ENCODE measurements at regions not wholly inside any gene's neighbourhood (a gene's known extent, or its start where the extent isn't known, plus 50 kb on each side); places are given as distances from the start of the nearest gene placed in this dataset.

- TF ChIP-seq, protein P1, sequence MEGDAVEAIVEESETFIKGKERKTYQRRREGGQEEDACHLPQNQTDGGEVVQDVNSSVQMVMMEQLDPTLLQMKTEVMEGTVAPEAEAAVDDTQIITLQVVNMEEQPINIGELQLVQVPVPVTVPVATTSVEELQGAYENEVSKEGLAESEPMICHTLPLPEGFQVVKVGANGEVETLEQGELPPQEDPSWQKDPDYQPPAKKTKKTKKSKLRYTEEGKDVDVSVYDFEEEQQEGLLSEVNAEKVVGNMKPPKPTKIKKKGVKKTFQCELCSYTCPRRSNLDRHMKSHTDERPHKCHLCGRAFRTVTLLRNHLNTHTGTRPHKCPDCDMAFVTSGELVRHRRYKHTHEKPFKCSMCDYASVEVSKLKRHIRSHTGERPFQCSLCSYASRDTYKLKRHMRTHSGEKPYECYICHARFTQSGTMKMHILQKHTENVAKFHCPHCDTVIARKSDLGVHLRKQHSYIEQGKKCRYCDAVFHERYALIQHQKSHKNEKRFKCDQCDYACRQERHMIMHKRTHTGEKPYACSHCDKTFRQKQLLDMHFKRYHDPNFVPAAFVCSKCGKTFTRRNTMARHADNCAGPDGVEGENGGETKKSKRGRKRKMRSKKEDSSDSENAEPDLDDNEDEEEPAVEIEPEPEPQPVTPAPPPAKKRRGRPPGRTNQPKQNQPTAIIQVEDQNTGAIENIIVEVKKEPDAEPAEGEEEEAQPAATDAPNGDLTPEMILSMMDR (IDR thresholded peaks at IDR 0.05), result no peak
- no peak for TF ChIP-seq MAX (CRISPR knock-in tag; IDR thresholded peaks at IDR 0.05)
Measured at GRCh38 chr6:169972101-169972651, 220.8 kb downstream of the ERMARD start.

All from WTC11 (cell line).